Activated CD8-positive, alpha-beta T cell treated with anti-CD3 and anti-CD28 coated beads, Interleukin-2, amount 10 ng/mL, durations not matched to agents 7 days and 5 days (primary cell): ENCODE measurements at regions not wholly inside any gene's neighbourhood (a gene's known extent, or its start where the extent isn't known, plus 50 kb on each side); places are given as distances from the start of the nearest gene placed in this dataset.
"Not testable (repeated sequence)": the region's sequence is repeated elsewhere in the genome, so short reads cannot be mapped to it uniquely, and the experiment has no call there.

Source experiments
- ATAC-seq: fragments of 150-1000 bp; cut with Tn5 transposase; one replicate; pipeline ENCODE4 v1.10.0; 2021; ENCODE audit warnings: moderate library complexity
- CTCF ChIA-PET: fragments of 350-600 bp; sonication (Branson Sonifier 250); formaldehyde crosslinking; loops from one replicate; lab custom pipeline; 2021; ENCODE audit warnings: antibody characterized with exemption; lab: Charles Lee
- POLR2A ChIA-PET: fragments of 350-600 bp; sonication (Branson Sonifier 250); formaldehyde crosslinking; loops from one replicate; lab custom pipeline; 2021; ENCODE audit warnings: antibody characterized with exemption; lab: Charles Lee
- DNase-seq: peaks from one replicate; pipeline ENCODE4 v3.0.0-alpha.2; 2020
- H3K27ac Mint-ChIP-seq: one replicate; pipeline ENCODE4 v1.8.0; 2021; ENCODE audit warnings: mild to moderate bottlenecking, mixed read lengths
- H3K27me3 Mint-ChIP-seq: one replicate; pipeline ENCODE4 v1.8.0; 2021; ENCODE audit warnings: low read depth, mixed read lengths
- H3K36me3 Mint-ChIP-seq: one replicate; pipeline ENCODE4 v1.8.0; 2021; ENCODE audit warnings: low read depth, mixed read lengths
- H3K4me1 Mint-ChIP-seq: one replicate; pipeline ENCODE4 v1.8.0; 2021; ENCODE audit warnings: low read depth, mixed read lengths
- H3K4me3 Mint-ChIP-seq: one replicate; pipeline ENCODE4 v1.8.0; 2021; ENCODE audit warnings: mild to moderate bottlenecking, mixed read lengths
- H3K9me3 Mint-ChIP-seq: one replicate; pipeline ENCODE4 v1.8.0; 2022; ENCODE audit warnings: mixed read lengths; ENCODE audit not compliant: insufficient read depth

DNA sequence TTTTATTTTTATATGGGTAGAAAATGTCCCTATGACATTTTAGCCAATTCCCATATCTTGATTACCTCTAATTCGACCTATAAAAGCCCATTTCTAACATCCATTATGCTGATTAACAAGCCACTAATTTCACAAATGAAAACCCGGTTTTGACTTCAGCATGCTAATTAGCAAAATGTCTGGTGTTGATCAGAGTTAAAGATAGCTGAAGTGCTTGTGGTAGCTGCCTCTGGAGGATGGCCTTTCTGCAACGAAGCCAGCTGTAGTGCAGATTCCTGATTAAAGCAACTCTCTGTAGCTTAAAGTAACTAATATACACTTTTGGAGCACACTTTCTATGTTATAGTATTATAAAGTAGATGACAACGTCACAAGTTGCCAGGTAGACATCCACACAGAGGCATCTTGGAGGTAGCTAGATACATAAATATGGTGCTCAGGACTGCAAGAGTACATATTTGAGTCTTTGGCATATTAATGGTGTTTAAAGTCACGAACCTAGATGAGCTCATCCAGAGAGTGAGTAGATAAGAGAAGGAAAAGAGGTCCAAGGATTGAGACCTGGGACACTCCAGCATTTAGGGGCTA lies 239.5 kb downstream of the BRINP2 start:
- Mint-ChIP-seq H3K4me3 (no peak overlapping the region), H3K27ac (no peak overlapping the region), H3K4me1 (no peaks in the 10 kb centered on the region), H3K9me3 (peaks cover 12% of the 10 kb centered on the region), H3K27me3 (no peaks in the 10 kb centered on the region), H3K36me3 (no peaks in the 10 kb centered on the region)
- ATAC-seq (no peak), DNase-seq (no peak)
- POLR2A ChIA-PET: no interaction called here
- CTCF ChIA-PET: no interaction called here

GRCh38 chr1:177406323-177406722 lies 235.6 kb downstream of the BRINP2 start:
- POLR2A ChIA-PET, H3K4me1 Mint-ChIP-seq, H3K27ac Mint-ChIP-seq, ATAC-seq, H3K36me3 Mint-ChIP-seq, H3K4me3 Mint-ChIP-seq, CTCF ChIA-PET, DNase-seq, H3K27me3 Mint-ChIP-seq: not testable (repeated sequence)
- H3K9me3 Mint-ChIP-seq: peaks cover 12% of the 10 kb centered on the region

GRCh38 chr1:177392336-177392735 lies 221.6 kb downstream of the BRINP2 start:
- no peak overlapping the region for H3K4me3 Mint-ChIP-seq
- ATAC-seq (no peak), DNase-seq (no peak)
- H3K27ac Mint-ChIP-seq: no peak overlapping the region
- no peaks in the 10 kb centered on the region for H3K4me1 Mint-ChIP-seq
- H3K36me3 Mint-ChIP-seq: no peaks in the 10 kb centered on the region
- ChIA-PET CTCF (no interaction called here), POLR2A (no interaction called here)
- H3K9me3 Mint-ChIP-seq: no peaks in the 10 kb centered on the region
- no peaks in the 10 kb centered on the region for H3K27me3 Mint-ChIP-seq

- H3K27ac Mint-ChIP-seq: no peak overlapping the region
- H3K4me3 Mint-ChIP-seq: no peak overlapping the region
- no peaks in the 10 kb centered on the region for H3K36me3 Mint-ChIP-seq
- peaks cover 3% of the 10 kb centered on the region for H3K9me3 Mint-ChIP-seq
- H3K4me1 Mint-ChIP-seq: no peaks in the 10 kb centered on the region
- DNase-seq (no peak), ATAC-seq (no peak)
- POLR2A ChIA-PET: no interaction called here
- H3K27me3 Mint-ChIP-seq: no peaks in the 10 kb centered on the region
- CTCF ChIA-PET: no interaction called here
Measured at GRCh38 chr1:177385760-177386698, 215.3 kb downstream of the BRINP2 start.

GRCh38 chr1:177384461-177384860 lies 213.7 kb downstream of the BRINP2 start:
- H3K4me1 Mint-ChIP-seq: no peaks in the 10 kb centered on the region
- no peak overlapping the region for H3K4me3 Mint-ChIP-seq
- POLR2A ChIA-PET: no interaction called here
- ATAC-seq: no peak
- CTCF ChIA-PET: no interaction called here
- no peaks in the 10 kb centered on the region for H3K36me3 Mint-ChIP-seq
- peaks cover 3% of the 10 kb centered on the region for H3K9me3 Mint-ChIP-seq
- H3K27me3 Mint-ChIP-seq: no peaks in the 10 kb centered on the region
- DNase-seq: no peak
- no peak overlapping the region for H3K27ac Mint-ChIP-seq

- no peaks in the 10 kb centered on the region for H3K36me3 Mint-ChIP-seq
- ChIA-PET POLR2A (no interaction called here), CTCF (no interaction called here)
- H3K4me3 Mint-ChIP-seq: no peak overlapping the region
- H3K9me3 Mint-ChIP-seq: peaks cover 3% of the 10 kb centered on the region
- no peaks in the 10 kb centered on the region for H3K4me1 Mint-ChIP-seq
- no peak overlapping the region for H3K27ac Mint-ChIP-seq
- DNase-seq (no peak), ATAC-seq (no peak)
- no peaks in the 10 kb centered on the region for H3K27me3 Mint-ChIP-seq
Measured at GRCh38 chr1:177383715-177384114, 213.0 kb downstream of the BRINP2 start.

GRCh38 chr1:177377866-177378265 lies 207.1 kb downstream of the BRINP2 start:
- Mint-ChIP-seq H3K4me1 (no peaks in the 10 kb centered on the region), H3K27me3 (no peaks in the 10 kb centered on the region), H3K36me3 (no peaks in the 10 kb centered on the region), H3K27ac (no peak overlapping the region), H3K4me3 (no peak overlapping the region), H3K9me3 (peaks cover 3% of the 10 kb centered on the region)
- ATAC-seq (no peak), DNase-seq (no peak)
- CTCF ChIA-PET: no interaction called here
- POLR2A ChIA-PET: interaction anchor here (0.6 kb wide), 1 partner anchor 15 kb away, joined by 3 read pairs; no protein-coding TSS in a partner anchor

- H3K36me3 Mint-ChIP-seq: no peaks in the 10 kb centered on the region
- POLR2A ChIA-PET: no interaction called here
- H3K4me3 Mint-ChIP-seq: no peak overlapping the region
- CTCF ChIA-PET: no interaction called here
- no peak overlapping the region for H3K27ac Mint-ChIP-seq
- DNase-seq: no peak
- H3K4me1 Mint-ChIP-seq: no peaks in the 10 kb centered on the region
- no peaks in the 10 kb centered on the region for H3K9me3 Mint-ChIP-seq
- H3K27me3 Mint-ChIP-seq: no peaks in the 10 kb centered on the region
- ATAC-seq: no peak
Measured at GRCh38 chr1:177368255-177368654, 197.5 kb downstream of the BRINP2 start.

GRCh38 chr1:177366091-177366490 lies 195.3 kb downstream of the BRINP2 start:
- H3K36me3 Mint-ChIP-seq: no peaks in the 10 kb centered on the region
- no peak overlapping the region for H3K4me3 Mint-ChIP-seq
- ATAC-seq (no peak), DNase-seq (no peak)
- no peak overlapping the region for H3K27ac Mint-ChIP-seq
- H3K9me3 Mint-ChIP-seq: no peaks in the 10 kb centered on the region
- ChIA-PET CTCF (no interaction called here), POLR2A (no interaction called here)
- no peaks in the 10 kb centered on the region for H3K27me3 Mint-ChIP-seq
- no peaks in the 10 kb centered on the region for H3K4me1 Mint-ChIP-seq

- Mint-ChIP-seq H3K36me3 (no peaks in the 10 kb centered on the region), H3K4me1 (no peaks in the 10 kb centered on the region), H3K27me3 (no peaks in the 10 kb centered on the region), H3K27ac (no peak overlapping the region), H3K9me3 (no peaks in the 10 kb centered on the region), H3K4me3 (no peak overlapping the region)
- ChIA-PET POLR2A (no interaction called here), CTCF (no interaction called here)
- ATAC-seq: no peak
- DNase-seq: no peak
Measured at GRCh38 chr1:177360791-177361190, 190.0 kb downstream of the BRINP2 start.

DNA sequence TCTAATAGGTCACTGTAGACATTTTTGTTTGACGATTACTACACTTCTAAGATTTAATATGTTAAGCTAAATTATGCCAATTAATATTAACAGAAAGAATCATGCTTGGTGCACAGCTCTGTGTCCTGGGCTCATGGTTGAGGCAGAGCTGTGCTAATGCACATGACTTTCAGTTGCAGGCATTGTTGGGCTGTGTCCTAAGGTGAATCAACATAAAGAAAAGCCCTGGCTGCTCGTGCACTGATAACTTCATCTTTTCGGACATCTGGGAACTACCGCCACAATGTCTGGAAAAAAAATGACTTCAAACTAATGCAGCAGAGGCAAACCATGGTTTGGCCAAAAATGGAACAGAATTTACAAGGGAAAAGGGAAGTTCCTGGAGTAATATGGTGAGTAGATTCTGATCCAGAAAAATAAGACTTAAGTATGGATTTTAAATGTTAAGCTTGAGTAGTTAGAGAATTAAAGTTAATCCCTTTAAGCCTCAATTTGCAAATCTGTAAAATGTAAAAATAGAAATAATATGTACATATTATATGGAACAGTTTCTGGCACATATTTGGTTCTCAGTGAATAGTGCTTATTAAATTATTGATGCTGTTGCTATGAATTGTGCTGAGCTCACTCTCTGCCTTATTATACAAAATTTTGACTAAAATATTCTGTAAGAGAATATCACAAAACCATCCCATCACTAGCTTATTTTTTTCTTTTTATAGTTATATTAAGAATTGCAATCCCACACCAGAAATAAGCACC lies 186.1 kb downstream of the BRINP2 start:
- POLR2A ChIA-PET: no interaction called here
- no peak for ATAC-seq
- H3K36me3 Mint-ChIP-seq: no peaks in the 10 kb centered on the region
- CTCF ChIA-PET: no interaction called here
- H3K27me3 Mint-ChIP-seq: no peaks in the 10 kb centered on the region
- H3K4me1 Mint-ChIP-seq: no peaks in the 10 kb centered on the region
- DNase-seq: no peak
- H3K4me3 Mint-ChIP-seq: no peak overlapping the region
- no peak overlapping the region for H3K27ac Mint-ChIP-seq
- no peaks in the 10 kb centered on the region for H3K9me3 Mint-ChIP-seq

DNA sequence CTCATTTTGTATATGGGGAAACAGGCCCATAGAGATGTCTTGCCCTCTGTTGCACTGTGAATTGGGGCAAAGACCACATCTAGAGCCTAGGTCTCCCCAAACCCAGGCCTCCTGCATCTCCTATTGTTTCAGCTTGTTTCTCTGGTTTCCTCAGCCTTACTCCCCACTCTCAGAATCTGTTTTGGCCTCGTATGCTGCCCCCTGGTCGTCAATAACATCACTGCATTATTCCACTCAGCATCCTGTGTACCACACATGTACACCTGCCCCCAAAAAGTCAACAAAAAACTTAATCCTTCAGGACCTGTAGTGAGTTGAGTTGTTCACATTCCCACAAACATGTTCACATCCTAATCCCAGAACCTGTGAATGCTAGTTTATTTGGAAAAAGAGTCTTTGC lies 184.8 kb downstream of the BRINP2 start:
- Mint-ChIP-seq H3K4me1 (no peaks in the 10 kb centered on the region), H3K9me3 (no peaks in the 10 kb centered on the region), H3K4me3 (no peak overlapping the region), H3K36me3 (no peaks in the 10 kb centered on the region), H3K27me3 (no peaks in the 10 kb centered on the region), H3K27ac (no peak overlapping the region)
- ATAC-seq (no peak), DNase-seq (no peak)
- POLR2A ChIA-PET: no interaction called here
- CTCF ChIA-PET: interaction anchor here (0.6 kb wide), 1 partner anchor 1109 kb away, joined by 3 read pairs; no protein-coding TSS in a partner anchor
